ENCODE measurements at regions not wholly inside any gene's neighbourhood (a gene's known extent, or its start where the extent isn't known, plus 50 kb on each side); places are given as distances from the start of the nearest gene placed in this dataset.

GRCh38 chr4:20570981-20571715 is 129.1 kb upstream of the PACRGL start:
- TF ChIP-seq CTCF (IDR thresholded peaks at IDR 0.05; ENCODE audit: insufficient read depth, low read length, poor library complexity, severe bottlenecking) = no peak
- Histone ChIP-seq H3K36me3 (ENCODE audit: control insufficient read depth, insufficient read depth, low read length) (no peaks in the 10 kb centered on the region), H3K27me3 (replicated peaks; ENCODE audit: control insufficient read depth, insufficient read depth, low read length) (no peaks in the 10 kb centered on the region), H3K4me3 (replicated peaks; ENCODE audit: low read depth, low read length) (no peak overlapping the region)
- no peak for DNase-seq (ENCODE audit: extremely low read depth, insufficient read length)

GRCh38 chr4:20572976-20573375 is 127.3 kb upstream of the PACRGL start:
- no peak for DNase-seq (ENCODE audit: extremely low read depth, insufficient read length)
- Histone ChIP-seq H3K4me3 (replicated peaks; ENCODE audit: low read depth, low read length) (no peak overlapping the region), H3K27me3 (replicated peaks; ENCODE audit: control insufficient read depth, insufficient read depth, low read length) (no peaks in the 10 kb centered on the region), H3K36me3 (ENCODE audit: control insufficient read depth, insufficient read depth, low read length) (no peaks in the 10 kb centered on the region)
- no peak for TF ChIP-seq CTCF (IDR thresholded peaks at IDR 0.05; ENCODE audit: insufficient read depth, low read length, poor library complexity, severe bottlenecking)

GRCh38 chr4:20574986-20575385 is 125.3 kb upstream of the PACRGL start:
- no peak for TF ChIP-seq CTCF (IDR thresholded peaks at IDR 0.05; ENCODE audit: insufficient read depth, low read length, poor library complexity, severe bottlenecking)
- no peak overlapping the region for H3K4me3 ChIP-seq (replicated peaks; ENCODE audit: low read depth, low read length)
- no peaks in the 10 kb centered on the region for H3K36me3 ChIP-seq (ENCODE audit: control insufficient read depth, insufficient read depth, low read length)
- DNase-seq (ENCODE audit: extremely low read depth, insufficient read length) = no peak
- H3K27me3 ChIP-seq (replicated peaks; ENCODE audit: control insufficient read depth, insufficient read depth, low read length) = no peaks in the 10 kb centered on the region

DNA sequence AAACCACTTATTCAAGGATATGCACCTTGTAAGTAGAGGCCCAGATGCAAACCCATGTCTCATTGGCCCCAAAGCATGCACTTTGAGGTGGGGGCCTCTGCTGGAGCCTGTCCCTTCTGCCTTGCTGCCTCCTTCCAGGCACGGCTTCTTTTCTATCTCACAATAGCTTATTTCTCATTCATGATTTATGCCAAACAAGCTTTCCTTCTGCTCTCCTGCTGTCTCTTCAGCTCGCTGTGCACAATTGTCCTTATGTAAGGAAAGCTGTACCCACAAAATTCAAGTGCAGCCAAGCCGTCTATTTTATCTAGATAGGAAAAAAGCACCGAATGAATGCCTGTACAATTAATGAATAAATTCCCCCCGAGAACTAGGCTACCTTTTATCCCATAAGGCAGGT is 124.8 kb upstream of the PACRGL start:
- no peak for TF ChIP-seq CTCF (IDR thresholded peaks at IDR 0.05; ENCODE audit: insufficient read depth, low read length, poor library complexity, severe bottlenecking)
- Histone ChIP-seq H3K4me3 (replicated peaks; ENCODE audit: low read depth, low read length) (no peak overlapping the region), H3K27me3 (replicated peaks; ENCODE audit: control insufficient read depth, insufficient read depth, low read length) (no peaks in the 10 kb centered on the region), H3K36me3 (ENCODE audit: control insufficient read depth, insufficient read depth, low read length) (no peaks in the 10 kb centered on the region)
- no peak for DNase-seq (ENCODE audit: extremely low read depth, insufficient read length)

GRCh38 chr4:20576861-20577260 is 123.4 kb upstream of the PACRGL start:
- Histone ChIP-seq H3K4me3 (replicated peaks; ENCODE audit: low read depth, low read length) (no peak overlapping the region), H3K27me3 (replicated peaks; ENCODE audit: control insufficient read depth, insufficient read depth, low read length) (no peaks in the 10 kb centered on the region), H3K36me3 (ENCODE audit: control insufficient read depth, insufficient read depth, low read length) (no peaks in the 10 kb centered on the region)
- DNase-seq (ENCODE audit: extremely low read depth, insufficient read length) = no peak
- no peak for TF ChIP-seq CTCF (IDR thresholded peaks at IDR 0.05; ENCODE audit: insufficient read depth, low read length, poor library complexity, severe bottlenecking)

- no peaks in the 10 kb centered on the region for H3K27me3 ChIP-seq (replicated peaks; ENCODE audit: control insufficient read depth, insufficient read depth, low read length)
- no peak for TF ChIP-seq CTCF (IDR thresholded peaks at IDR 0.05; ENCODE audit: insufficient read depth, low read length, poor library complexity, severe bottlenecking)
- DNase-seq (ENCODE audit: extremely low read depth, insufficient read length) = no peak
- no peak overlapping the region for H3K4me3 ChIP-seq (replicated peaks; ENCODE audit: low read depth, low read length)
- H3K36me3 ChIP-seq (ENCODE audit: control insufficient read depth, insufficient read depth, low read length) = no peaks in the 10 kb centered on the region
Observed at GRCh38 chr4:20577702-20578101, 122.6 kb upstream of the PACRGL start.

Data from GM06990 (cell line).